ENCODE measurements at regions not wholly inside any gene's neighbourhood (a gene's known extent, or its start where the extent isn't known, plus 50 kb on each side); places are given as distances from the start of the nearest gene placed in this dataset.

DNA sequence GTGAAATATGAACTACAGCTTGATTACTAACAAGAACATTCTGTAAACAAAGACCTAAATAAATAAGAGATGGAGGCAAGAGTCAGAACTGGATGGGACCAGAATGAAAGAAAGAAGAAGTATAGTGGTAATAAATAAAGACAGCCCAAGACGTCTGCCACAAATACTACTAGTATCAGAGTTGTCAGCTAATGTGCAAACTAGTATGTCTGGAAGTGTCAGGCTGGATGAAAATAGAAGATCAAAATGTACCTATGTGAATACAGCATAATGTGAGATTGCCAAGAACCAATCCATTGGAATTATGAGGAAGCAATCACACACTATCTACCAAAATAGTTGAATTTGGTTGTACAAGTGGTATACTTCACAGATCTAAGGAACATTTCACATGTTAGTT lies 353.0 kb downstream of the BTG1 start:
- in situ Hi-C loops (cut with MboI; ENCODE audit: low sequenced_read_pairs, unreplicated experiment), result no loop called here
- TF ChIP-seq, protein P1, sequence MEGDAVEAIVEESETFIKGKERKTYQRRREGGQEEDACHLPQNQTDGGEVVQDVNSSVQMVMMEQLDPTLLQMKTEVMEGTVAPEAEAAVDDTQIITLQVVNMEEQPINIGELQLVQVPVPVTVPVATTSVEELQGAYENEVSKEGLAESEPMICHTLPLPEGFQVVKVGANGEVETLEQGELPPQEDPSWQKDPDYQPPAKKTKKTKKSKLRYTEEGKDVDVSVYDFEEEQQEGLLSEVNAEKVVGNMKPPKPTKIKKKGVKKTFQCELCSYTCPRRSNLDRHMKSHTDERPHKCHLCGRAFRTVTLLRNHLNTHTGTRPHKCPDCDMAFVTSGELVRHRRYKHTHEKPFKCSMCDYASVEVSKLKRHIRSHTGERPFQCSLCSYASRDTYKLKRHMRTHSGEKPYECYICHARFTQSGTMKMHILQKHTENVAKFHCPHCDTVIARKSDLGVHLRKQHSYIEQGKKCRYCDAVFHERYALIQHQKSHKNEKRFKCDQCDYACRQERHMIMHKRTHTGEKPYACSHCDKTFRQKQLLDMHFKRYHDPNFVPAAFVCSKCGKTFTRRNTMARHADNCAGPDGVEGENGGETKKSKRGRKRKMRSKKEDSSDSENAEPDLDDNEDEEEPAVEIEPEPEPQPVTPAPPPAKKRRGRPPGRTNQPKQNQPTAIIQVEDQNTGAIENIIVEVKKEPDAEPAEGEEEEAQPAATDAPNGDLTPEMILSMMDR (IDR thresholded peaks at IDR 0.05; ENCODE audit: borderline replicate concordance, control extremely low read depth, extremely low read depth, insufficient read depth, missing control alignments), result no peak
- DNase-seq (ENCODE audit: low spot score), result no peak

DNA sequence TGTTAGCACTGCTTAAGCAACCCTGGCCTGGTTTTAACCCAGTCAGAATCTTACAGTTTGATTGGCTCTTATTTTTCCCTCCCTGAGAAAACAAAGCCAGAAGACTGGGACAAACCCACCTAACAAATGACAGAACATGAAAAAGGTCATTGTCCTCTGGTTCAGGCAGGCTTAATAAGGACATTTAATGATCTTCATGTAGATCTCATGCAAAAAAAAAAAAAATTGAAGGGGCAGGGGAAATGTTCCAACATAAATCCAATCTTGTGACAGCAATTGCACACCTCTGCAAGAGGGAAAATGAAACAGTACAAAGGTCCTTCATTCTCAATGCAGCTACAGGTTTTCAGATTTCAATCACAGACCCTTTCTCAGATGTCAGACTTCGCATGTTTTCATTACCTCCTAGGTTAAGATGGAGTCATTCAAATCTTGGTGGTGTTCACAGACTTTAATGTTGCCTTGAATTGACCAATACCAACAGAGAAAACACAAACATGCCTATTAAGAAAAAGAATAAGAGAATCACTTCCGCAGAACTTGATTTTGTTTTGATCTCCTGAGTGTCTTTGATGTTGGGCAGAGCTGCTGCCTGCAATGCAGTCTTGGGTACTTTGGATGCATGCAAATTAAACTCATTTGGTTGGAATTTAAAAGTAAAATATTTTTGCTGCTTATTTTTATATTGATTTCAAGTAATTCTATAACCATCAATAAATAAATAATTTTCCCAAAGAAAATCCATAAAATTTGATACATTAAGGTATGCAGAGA lies 359.0 kb downstream of the BTG1 start:
- in situ Hi-C loops (cut with MboI; ENCODE audit: low sequenced_read_pairs, unreplicated experiment), result no loop called here
- TF ChIP-seq, protein P1 (IDR thresholded peaks at IDR 0.05; ENCODE audit: borderline replicate concordance, control extremely low read depth, extremely low read depth, insufficient read depth, missing control alignments), result no peak
- no peak for DNase-seq (ENCODE audit: low spot score)

DNA sequence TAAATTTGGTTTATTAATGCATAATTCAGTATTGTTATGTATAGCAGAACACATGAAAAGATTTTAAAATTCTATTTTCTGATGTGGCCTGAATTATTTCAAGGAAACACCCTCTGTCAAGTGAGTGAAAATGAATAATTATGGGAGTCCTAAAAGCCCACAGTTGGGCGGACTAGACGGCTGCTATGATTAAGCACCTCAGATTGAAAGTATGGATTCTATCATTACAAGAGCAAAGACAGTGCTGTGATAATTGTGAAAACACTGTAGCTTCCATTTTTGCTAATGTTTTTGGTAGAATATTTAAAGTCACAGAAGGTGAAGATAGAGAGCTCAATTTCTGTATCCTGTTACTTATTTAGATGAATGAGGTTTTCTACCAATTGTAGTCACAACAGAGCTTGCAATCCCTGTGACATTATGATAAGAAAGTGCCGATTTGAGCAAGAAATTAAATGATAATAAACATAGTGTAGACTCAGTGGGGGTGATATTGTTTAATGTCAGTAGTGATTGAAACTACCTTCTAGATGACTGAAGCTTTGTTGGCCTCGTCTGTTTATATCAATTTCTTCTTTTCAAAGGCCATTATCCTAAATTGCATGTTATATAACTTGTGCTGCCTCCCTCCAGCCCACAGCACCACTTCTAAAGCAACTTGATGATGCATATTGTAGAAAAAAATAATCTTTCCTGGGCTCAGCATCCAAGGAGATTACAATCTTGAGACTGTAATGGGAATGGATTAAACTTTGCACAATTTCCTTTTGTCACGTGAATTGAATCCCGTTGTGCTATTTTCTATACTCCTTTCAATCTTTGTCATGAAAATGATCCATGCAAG lies 359.8 kb downstream of the BTG1 start:
- in situ Hi-C loops (cut with MboI; ENCODE audit: low sequenced_read_pairs, unreplicated experiment), result no loop called here
- DNase-seq (ENCODE audit: low spot score), result no peak
- TF ChIP-seq, protein P1 (IDR thresholded peaks at IDR 0.05; ENCODE audit: borderline replicate concordance, control extremely low read depth, extremely low read depth, insufficient read depth, missing control alignments), result no peak

DNA sequence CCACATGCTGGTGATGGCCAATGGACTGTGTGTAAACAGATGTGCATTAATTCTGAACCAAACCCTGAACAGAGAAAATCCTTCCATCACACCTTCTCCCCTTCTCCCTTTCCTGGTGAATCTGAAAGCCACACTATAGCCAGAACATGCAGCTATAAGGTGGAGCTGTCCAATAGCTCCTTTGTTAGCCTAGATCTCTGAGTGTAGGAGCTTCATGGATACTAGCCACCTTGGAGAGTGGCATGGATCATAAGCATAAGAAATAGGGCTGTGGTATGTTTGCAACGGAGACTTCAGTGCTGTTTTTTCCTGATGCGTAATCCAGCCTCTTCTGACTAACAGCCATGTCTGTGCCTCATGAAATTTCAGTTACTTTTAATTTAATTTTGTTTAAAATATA lies 364.5 kb downstream of the BTG1 start:
- TF ChIP-seq, protein P1 (IDR thresholded peaks at IDR 0.05; ENCODE audit: borderline replicate concordance, control extremely low read depth, extremely low read depth, insufficient read depth, missing control alignments), result no peak
- in situ Hi-C loops (cut with MboI; ENCODE audit: low sequenced_read_pairs, unreplicated experiment), result no loop called here
- no peak for DNase-seq (ENCODE audit: low spot score)

DNA sequence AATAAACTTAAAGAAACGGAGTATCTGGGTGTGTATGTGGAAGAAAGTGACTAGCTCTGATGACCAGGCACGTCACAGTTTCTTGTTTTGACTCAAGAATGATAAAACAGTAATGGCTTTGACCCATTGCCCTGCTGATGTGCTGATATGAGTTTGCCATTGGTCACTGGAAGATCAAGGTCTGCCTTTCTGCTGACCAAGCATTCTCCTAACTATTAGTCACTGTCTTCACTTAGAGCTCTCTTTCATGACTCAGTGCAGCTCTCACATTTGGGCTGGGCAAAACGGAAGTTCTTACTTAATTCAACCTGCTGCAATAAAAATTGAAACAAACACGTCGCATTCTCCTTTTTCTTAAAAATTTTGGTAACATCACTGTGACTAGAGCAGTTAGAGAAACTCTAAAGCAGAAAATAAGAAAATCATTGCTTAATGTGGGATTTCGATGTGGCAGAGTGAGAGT lies 366.7 kb downstream of the BTG1 start:
- in situ Hi-C loops (cut with MboI; ENCODE audit: low sequenced_read_pairs, unreplicated experiment), result no loop called here
- DNase-seq (ENCODE audit: low spot score), result peak; percentile 47
- TF ChIP-seq, protein P1 (IDR thresholded peaks at IDR 0.05; ENCODE audit: borderline replicate concordance, control extremely low read depth, extremely low read depth, insufficient read depth, missing control alignments), result no peak

DNA sequence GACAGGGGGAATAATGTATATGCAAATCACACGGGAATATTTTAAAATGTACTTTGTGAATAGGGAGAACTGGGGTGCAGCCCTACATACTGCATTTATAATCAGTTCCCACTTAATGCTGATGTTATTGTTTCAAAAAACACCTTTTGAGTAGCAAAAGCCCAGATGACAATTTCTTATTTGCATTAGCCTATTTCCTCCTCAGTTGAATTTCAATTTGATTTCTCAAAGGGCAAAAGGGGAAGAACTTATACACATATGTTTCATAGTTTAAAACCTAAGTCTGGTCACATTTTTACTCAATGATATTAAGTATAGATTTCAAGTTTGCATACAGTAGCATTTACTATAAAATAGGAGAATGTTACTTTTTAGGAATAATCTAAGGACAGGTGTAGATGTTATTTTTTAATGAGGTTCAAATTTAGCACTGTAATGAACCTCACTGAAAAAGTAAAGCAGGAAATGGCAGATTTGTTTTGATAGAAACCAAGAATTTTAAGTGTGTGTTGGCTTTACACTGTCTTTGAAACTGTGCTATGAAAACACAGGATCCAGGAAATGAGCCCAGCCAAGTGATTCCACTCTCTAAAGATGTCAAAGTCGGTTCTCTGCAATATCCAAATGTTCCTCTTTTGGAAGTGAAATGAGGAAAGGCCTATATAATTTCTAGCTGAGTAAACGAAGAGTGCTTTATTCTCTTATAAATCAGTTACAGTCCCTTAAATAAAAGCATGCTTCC lies 367.4 kb downstream of the BTG1 start:
- no peak for DNase-seq (ENCODE audit: low spot score)
- TF ChIP-seq, protein P1 (IDR thresholded peaks at IDR 0.05; ENCODE audit: borderline replicate concordance, control extremely low read depth, extremely low read depth, insufficient read depth, missing control alignments), result no peak
- in situ Hi-C loops (cut with MboI; ENCODE audit: low sequenced_read_pairs, unreplicated experiment), result no loop called here

All from GM13976 (cell line).